PC-9 (cell line): ENCODE measurements at regions not wholly inside any gene's neighbourhood (a gene's known extent, or its start where the extent isn't known, plus 50 kb on each side); places are given as distances from the start of the nearest gene placed in this dataset.

Experiments used
- EZH2 ChIP-seq: fragments of 200-600 bp; sonication (generic); IDR thresholded peaks from 2 replicates; pipeline ENCODE4 v1.8.0; 2017; ENCODE audit warnings: antibody characterized with exemption, low read depth
- TF ChIP-seq, protein P1 (sequence below): fragments of 200-600 bp; sonication (generic); conservative IDR thresholded peaks from 2 replicates; pipeline ENCODE4 v1.6.1; 2017; ENCODE audit warnings: mixed run types, antibody characterized with exemption, mild to moderate bottlenecking, moderate library complexity

DNA sequence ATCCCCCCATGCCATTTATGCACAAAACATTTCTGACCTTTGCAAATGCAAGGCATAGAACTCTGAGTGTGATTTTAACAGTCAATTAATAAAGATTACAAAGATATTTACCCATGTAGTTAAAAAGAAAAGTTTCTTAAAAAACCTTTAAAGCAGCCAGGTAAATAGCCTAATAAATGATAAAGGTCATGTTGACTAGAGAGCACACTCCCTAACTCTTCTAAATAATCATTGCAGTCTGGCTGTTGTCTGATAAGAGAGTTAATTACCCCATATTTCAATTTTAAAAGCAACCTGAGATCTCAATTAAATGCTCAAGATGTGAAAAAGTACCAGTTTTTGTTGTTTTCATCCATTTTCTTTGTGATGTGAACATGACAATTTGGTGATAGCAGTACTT lies 291.5 kb upstream of the SMIM31 start:
- TF ChIP-seq, protein P1, sequence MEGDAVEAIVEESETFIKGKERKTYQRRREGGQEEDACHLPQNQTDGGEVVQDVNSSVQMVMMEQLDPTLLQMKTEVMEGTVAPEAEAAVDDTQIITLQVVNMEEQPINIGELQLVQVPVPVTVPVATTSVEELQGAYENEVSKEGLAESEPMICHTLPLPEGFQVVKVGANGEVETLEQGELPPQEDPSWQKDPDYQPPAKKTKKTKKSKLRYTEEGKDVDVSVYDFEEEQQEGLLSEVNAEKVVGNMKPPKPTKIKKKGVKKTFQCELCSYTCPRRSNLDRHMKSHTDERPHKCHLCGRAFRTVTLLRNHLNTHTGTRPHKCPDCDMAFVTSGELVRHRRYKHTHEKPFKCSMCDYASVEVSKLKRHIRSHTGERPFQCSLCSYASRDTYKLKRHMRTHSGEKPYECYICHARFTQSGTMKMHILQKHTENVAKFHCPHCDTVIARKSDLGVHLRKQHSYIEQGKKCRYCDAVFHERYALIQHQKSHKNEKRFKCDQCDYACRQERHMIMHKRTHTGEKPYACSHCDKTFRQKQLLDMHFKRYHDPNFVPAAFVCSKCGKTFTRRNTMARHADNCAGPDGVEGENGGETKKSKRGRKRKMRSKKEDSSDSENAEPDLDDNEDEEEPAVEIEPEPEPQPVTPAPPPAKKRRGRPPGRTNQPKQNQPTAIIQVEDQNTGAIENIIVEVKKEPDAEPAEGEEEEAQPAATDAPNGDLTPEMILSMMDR: no peak
- no peak for TF ChIP-seq EZH2
